Lower leg skin (tissue), 3 donors: ENCODE measurements at regions not wholly inside any gene's neighbourhood (a gene's known extent, or its start where the extent isn't known, plus 50 kb on each side); places are given as distances from the start of the nearest gene placed in this dataset.

Experiments
- POLR2A ChIP-seq, 2 donors: fragments of 450-650 bp; IDR thresholded peaks; one replicate each; pipeline ENCODE4 v1.6.1; 2016 to 2017; ENCODE audit warnings: antibody characterized with exemption in 2 of 2, mild to moderate bottlenecking in 1 of 2, moderate library complexity in 1 of 2
- TF ChIP-seq, protein P1 (sequence below), 3 donors: fragments of 450-650 bp; IDR thresholded peaks; one replicate each; pipeline ENCODE4 v1.5.1; 2016; ENCODE audit warnings: antibody characterized with exemption in 3 of 3, mild to moderate bottlenecking in 3 of 3, moderate library complexity in 2 of 3

DNA sequence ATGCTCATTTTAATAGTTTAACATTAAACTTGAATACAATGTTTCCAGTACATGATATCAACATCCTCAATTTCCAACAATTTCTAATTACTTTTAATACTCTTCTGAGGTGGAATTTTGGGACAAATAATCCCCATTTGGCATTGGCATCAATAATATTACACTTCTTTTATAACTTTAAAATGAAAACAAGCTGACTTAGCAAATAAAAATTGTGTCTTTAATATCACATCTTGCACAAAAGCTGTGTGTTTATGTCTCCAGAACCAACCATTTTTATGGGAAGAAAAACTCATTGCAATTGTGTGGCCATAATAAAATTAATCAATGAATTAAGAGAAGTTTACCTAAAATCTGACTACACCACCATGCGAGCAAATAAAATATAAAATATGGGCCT is 2552.6 kb downstream of the PCDH7 start:
- TF ChIP-seq, protein P1, sequence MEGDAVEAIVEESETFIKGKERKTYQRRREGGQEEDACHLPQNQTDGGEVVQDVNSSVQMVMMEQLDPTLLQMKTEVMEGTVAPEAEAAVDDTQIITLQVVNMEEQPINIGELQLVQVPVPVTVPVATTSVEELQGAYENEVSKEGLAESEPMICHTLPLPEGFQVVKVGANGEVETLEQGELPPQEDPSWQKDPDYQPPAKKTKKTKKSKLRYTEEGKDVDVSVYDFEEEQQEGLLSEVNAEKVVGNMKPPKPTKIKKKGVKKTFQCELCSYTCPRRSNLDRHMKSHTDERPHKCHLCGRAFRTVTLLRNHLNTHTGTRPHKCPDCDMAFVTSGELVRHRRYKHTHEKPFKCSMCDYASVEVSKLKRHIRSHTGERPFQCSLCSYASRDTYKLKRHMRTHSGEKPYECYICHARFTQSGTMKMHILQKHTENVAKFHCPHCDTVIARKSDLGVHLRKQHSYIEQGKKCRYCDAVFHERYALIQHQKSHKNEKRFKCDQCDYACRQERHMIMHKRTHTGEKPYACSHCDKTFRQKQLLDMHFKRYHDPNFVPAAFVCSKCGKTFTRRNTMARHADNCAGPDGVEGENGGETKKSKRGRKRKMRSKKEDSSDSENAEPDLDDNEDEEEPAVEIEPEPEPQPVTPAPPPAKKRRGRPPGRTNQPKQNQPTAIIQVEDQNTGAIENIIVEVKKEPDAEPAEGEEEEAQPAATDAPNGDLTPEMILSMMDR (IDR thresholded peaks at IDR 0.05), result no peak
- no peak for TF ChIP-seq POLR2A (IDR thresholded peaks at IDR 0.05)
